K562 (cell line): ENCODE measurements at regions not wholly inside any gene's neighbourhood (a gene's known extent, or its start where the extent isn't known, plus 50 kb on each side); places are given as distances from the start of the nearest gene placed in this dataset.

ENCODE experiments used
- CHD4 ChIP-seq: fragments of 200-600 bp; sonication (generic); IDR thresholded peaks from 3 replicates; pipeline ENCODE4 v1.6.1; 2012; ENCODE audit warnings: low read depth, mild to moderate bottlenecking, mixed read lengths, low read length, inconsistent platforms; ENCODE audit not compliant: insufficient read depth, insufficient replicate concordance, poor library complexity, severe bottlenecking
- EGR1 ChIP-seq: fragments of 450-650 bp; conservative IDR thresholded peaks from 2 replicates; pipeline ENCODE4 v1.6.1; 2017; ENCODE audit warnings: mild to moderate bottlenecking
- JUND ChIP-seq, 2 experiments: IDR thresholded peaks; 2 replicates in 1 of 2; 3 replicates in 1 of 2; pipeline ENCODE4 v1.6.1; 2011; ENCODE audit warnings: borderline replicate concordance in 2 of 2, low read depth in 2 of 2, low read length in 2 of 2, improper control_type of control experiment in 1 of 2, missing biosample characterization in 1 of 2, missing genetic modification characterization in 1 of 2, missing genetic modification reagents in 1 of 2
- MED1 ChIP-seq: sonication (generic); formaldehyde crosslinking; IDR thresholded peaks from 2 replicates; pipeline ENCODE4 v1.8.1; 2023; ENCODE audit warnings: missing genetic modification reagents, borderline replicate concordance
- MYBL2 ChIP-seq, 2 experiments: fragments of 450-650 bp in 1 of 2; sonication (generic) in 1 of 2; formaldehyde crosslinking in 1 of 2; IDR thresholded peaks; 2 replicates each; pipeline versions ENCODE4 v1.6.1 to v1.8.1; 2017 to 2022; ENCODE audit warnings: borderline replicate concordance in 1 of 2, inconsistent platforms in 1 of 2, low read depth in 1 of 2, mild to moderate bottlenecking in 1 of 2, missing genetic modification reagents in 1 of 2, moderate library complexity in 1 of 2
- NFIC ChIP-seq: fragments of 450-650 bp; IDR thresholded peaks from 2 replicates; pipeline ENCODE4 v1.6.1; 2017; ENCODE audit warnings: mild to moderate bottlenecking, inconsistent platforms
- NONO ChIP-seq, 2 experiments: fragments of 200-400 bp in 1 of 2; fragments of 450-650 bp in 1 of 2; formaldehyde crosslinking in 1 of 2; IDR thresholded peaks; 2 replicates each; pipeline ENCODE4 v1.6.1; 2017; ENCODE audit warnings: low read depth in 2 of 2, mild to moderate bottlenecking in 2 of 2, moderate library complexity in 2 of 2, low read length in 1 of 2
- PRMT5 ChIP-seq: sonication (generic); formaldehyde crosslinking; IDR thresholded peaks from 2 replicates; pipeline ENCODE4 v1.5.0; 2020; ENCODE audit warnings: missing genetic modification reagents
- ZFP1 ChIP-seq: fragments of 450-650 bp; formaldehyde crosslinking; IDR thresholded peaks from 2 replicates; pipeline ENCODE4 v1.4.0; 2020; ENCODE audit warnings: mild to moderate bottlenecking, mixed read lengths
- TF ChIP-seq, protein P1 (sequence below), 2 experiments: fragments of 450-650 bp in 1 of 2; sonication (generic) in 1 of 2; formaldehyde crosslinking in 1 of 2; IDR thresholded peaks in 1 of 2; conservative IDR thresholded peaks in 1 of 2; 2 replicates each; pipeline versions ENCODE4 v1.6.1 to v1.8.1; 2016 to 2023; ENCODE audit warnings: mild to moderate bottlenecking in 2 of 2, moderate library complexity in 2 of 2, inconsistent platforms in 1 of 2, missing genetic modification reagents in 1 of 2
- TF ChIP-seq, protein P2 (sequence below): fragments of 250-450 bp; sonication (Bioruptor Pico); IDR thresholded peaks from 2 replicates; pipeline ENCODE4 v1.8.0; 2022; ENCODE audit warnings: inconsistent platforms, mild to moderate bottlenecking, moderate library complexity, borderline replicate concordance
- TF ChIP-seq, protein P3 (sequence below): fragments of 250-450 bp; sonication (Bioruptor Pico); IDR thresholded peaks from 2 replicates; pipeline ENCODE4 v1.9.0; 2021; ENCODE audit warnings: mild to moderate bottlenecking
- TF ChIP-seq, protein P4 (sequence below): sonication (generic); formaldehyde crosslinking; IDR thresholded peaks from 2 replicates; pipeline ENCODE4 v1.8.0; 2022; ENCODE audit warnings: missing genetic modification reagents, mild to moderate bottlenecking, borderline replicate concordance

DNA sequence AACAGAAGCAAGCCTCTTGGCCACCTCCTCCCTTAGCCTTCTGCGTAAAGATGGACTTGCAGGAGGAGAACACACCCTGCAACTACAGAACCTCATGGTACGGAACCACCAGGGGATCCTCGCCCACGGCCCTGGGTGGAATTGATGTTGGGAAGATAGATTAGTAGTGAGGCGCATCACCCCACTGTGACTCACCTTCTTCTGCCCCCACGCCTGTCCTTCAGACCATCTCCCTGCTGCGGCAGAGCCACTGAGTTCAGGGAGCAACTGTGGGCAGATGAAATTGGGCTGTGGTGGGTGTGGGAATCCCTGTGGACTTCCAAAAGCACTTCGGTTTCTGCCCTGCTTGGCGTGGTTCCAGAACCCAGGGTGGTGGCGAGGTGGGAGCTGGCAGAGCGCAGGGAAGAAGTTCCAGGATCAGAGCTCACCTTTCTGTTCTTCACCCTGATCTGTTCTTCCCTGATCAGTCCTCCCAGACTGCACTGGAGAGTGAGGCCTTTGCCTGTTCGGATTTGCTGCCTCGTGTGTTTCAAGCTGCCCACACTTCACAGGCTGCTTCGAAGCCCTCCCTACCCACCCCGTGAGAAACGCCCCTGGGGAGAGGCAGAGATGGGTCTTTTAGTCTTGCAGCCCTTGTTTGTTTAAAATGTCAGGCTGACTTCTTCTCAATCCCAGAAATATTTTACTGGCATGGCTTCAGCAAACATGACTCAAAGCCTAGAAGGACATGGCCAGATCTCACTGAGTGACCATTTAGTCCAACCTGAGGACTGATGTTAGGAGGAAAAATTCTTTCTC is 92.8 kb upstream of the MLN start (continued):
- TF ChIP-seq, protein P1, sequence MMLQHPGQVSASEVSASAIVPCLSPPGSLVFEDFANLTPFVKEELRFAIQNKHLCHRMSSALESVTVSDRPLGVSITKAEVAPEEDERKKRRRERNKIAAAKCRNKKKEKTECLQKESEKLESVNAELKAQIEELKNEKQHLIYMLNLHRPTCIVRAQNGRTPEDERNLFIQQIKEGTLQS (IDR thresholded peaks at IDR 0.05), result peak; percentile 28; the same call in 1 of the 2 replicates
- TF ChIP-seq, protein P1 (CRISPR knock-in tag; conservative IDR thresholded peaks at IDR 0.05), result no peak
- no peak for TF ChIP-seq PRMT5 (CRISPR knock-in tag)
- no peak for TF ChIP-seq CHD4
- peak; percentile 75 for TF ChIP-seq EGR1
- TF ChIP-seq NFIC, result peak; percentile 58; the same call in 1 of the 2 replicates
- no peak for TF ChIP-seq NONO (IDR thresholded peaks at IDR 0.05; ENCODE audit: low read depth in 2 of 2, low read length in 1 of 2)
- TF ChIP-seq MYBL2 (IDR thresholded peaks at IDR 0.05; ENCODE audit: low read depth), result no peak
- no peak for TF ChIP-seq MYBL2 (CRISPR knock-in tag; IDR thresholded peaks at IDR 0.05; ENCODE audit: borderline replicate concordance)
- TF ChIP-seq, protein P2, sequence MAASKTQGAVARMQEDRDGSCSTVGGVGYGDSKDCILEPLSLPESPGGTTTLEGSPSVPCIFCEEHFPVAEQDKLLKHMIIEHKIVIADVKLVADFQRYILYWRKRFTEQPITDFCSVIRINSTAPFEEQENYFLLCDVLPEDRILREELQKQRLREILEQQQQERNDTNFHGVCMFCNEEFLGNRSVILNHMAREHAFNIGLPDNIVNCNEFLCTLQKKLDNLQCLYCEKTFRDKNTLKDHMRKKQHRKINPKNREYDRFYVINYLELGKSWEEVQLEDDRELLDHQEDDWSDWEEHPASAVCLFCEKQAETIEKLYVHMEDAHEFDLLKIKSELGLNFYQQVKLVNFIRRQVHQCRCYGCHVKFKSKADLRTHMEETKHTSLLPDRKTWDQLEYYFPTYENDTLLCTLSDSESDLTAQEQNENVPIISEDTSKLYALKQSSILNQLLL, result no peak
- TF ChIP-seq ZFP1, result no peak
- TF ChIP-seq, protein P3, sequence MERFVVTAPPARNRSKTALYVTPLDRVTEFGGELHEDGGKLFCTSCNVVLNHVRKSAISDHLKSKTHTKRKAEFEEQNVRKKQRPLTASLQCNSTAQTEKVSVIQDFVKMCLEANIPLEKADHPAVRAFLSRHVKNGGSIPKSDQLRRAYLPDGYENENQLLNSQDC, result no peak
- TF ChIP-seq, protein P4, sequence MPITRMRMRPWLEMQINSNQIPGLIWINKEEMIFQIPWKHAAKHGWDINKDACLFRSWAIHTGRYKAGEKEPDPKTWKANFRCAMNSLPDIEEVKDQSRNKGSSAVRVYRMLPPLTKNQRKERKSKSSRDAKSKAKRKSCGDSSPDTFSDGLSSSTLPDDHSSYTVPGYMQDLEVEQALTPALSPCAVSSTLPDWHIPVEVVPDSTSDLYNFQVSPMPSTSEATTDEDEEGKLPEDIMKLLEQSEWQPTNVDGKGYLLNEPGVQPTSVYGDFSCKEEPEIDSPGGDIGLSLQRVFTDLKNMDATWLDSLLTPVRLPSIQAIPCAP (CRISPR knock-in tag), result no peak
- TF ChIP-seq JUND (IDR thresholded peaks at IDR 0.05; ENCODE audit: borderline replicate concordance, low read depth, low read length), result peak; percentile 14; the same call in 1 of the 2 replicates
- TF ChIP-seq JUND (tag; IDR thresholded peaks at IDR 0.05; ENCODE audit: borderline replicate concordance, low read depth, low read length), result no peak
- TF ChIP-seq MED1 (CRISPR knock-in tag), result no peak
